GM23248 (cell line): ENCODE measurements at regions not wholly inside any gene's neighbourhood (a gene's known extent, or its start where the extent isn't known, plus 50 kb on each side); places are given as distances from the start of the nearest gene placed in this dataset.

Source experiments
- DNase-seq: peaks from one replicate; pipeline ENCODE4 v3.0.0-alpha.2; 2015
- H2AFZ ChIP-seq: fragments of 200-600 bp; sonication (generic); 2 replicates; pipeline ENCODE4 v1.6.1; 2016; ENCODE audit warnings: antibody characterized with exemption
- H3F3A ChIP-seq: fragments of 200-600 bp; sonication (generic); 2 replicates; pipeline ENCODE4 v1.6.1; 2016; ENCODE audit warnings: mild to moderate bottlenecking, antibody characterized with exemption, mixed run types; ENCODE audit not compliant: insufficient read depth
- H3K27ac ChIP-seq: fragments of 200-600 bp; sonication (generic); 2 replicates; pipeline ENCODE4 v1.5.1; 2016; ENCODE audit warnings: mild to moderate bottlenecking
- H3K27me3 ChIP-seq: fragments of 200-600 bp; sonication (generic); replicated peaks from 2 replicates; pipeline ENCODE4 v1.6.1; 2016; ENCODE audit warnings: mild to moderate bottlenecking; ENCODE audit not compliant: insufficient read depth
- H3K36me3 ChIP-seq: fragments of 200-600 bp; sonication (generic); 2 replicates; pipeline ENCODE4 v1.6.1; 2016; ENCODE audit warnings: low read depth, mild to moderate bottlenecking
- H3K4me1 ChIP-seq: fragments of 200-600 bp; sonication (generic); 2 replicates; pipeline ENCODE4 v1.6.1; 2016; ENCODE audit warnings: mild to moderate bottlenecking; ENCODE audit not compliant: insufficient read depth
- H3K4me2 ChIP-seq: fragments of 200-600 bp; sonication (generic); one replicate; pipeline ENCODE4 v1.6.1; 2016; ENCODE audit warnings: mild to moderate bottlenecking; ENCODE audit not compliant: unreplicated experiment
- H3K4me3 ChIP-seq: fragments of 200-600 bp; sonication (generic); 2 replicates; pipeline ENCODE4 v1.5.1; 2016; ENCODE audit warnings: mild to moderate bottlenecking
- H3K79me2 ChIP-seq: fragments of 200-600 bp; sonication (generic); 2 replicates; pipeline ENCODE4 v1.6.1; 2016; ENCODE audit warnings: mild to moderate bottlenecking; ENCODE audit not compliant: insufficient read depth
- H3K9ac ChIP-seq: fragments of 200-600 bp; sonication (generic); 2 replicates; pipeline ENCODE4 v1.6.1; 2016; ENCODE audit warnings: mild to moderate bottlenecking
- H3K9me2 ChIP-seq: fragments of 200-600 bp; sonication (generic); 2 replicates; pipeline ENCODE4 v1.6.1; 2016; ENCODE audit warnings: mixed run types, mild to moderate bottlenecking, moderate library complexity; ENCODE audit not compliant: insufficient read depth
- H3K9me3 ChIP-seq: fragments of 200-600 bp; sonication (generic); one replicate; pipeline ENCODE4 v1.6.1; 2017; ENCODE audit warnings: low read depth
- H4K20me1 ChIP-seq: fragments of 200-600 bp; sonication (generic); 2 replicates; pipeline ENCODE4 v1.6.0; 2016; ENCODE audit not compliant: insufficient read depth
- EZH2 ChIP-seq: fragments of 200-600 bp; sonication (generic); IDR thresholded peaks from 2 replicates; pipeline ENCODE4 v1.6.1; 2018; ENCODE audit warnings: antibody characterized with exemption, mild to moderate bottlenecking; ENCODE audit not compliant: insufficient read depth, poor library complexity, severe bottlenecking
- EZH2phosphoT487 ChIP-seq: fragments of 200-600 bp; sonication (generic); IDR thresholded peaks from 2 replicates; pipeline ENCODE4 v1.6.1; 2018; ENCODE audit warnings: antibody characterized with exemption, moderate library complexity, mild to moderate bottlenecking, low read depth; ENCODE audit not compliant: insufficient read depth
- WGBS, 2 experiments: methylation state at CpG; one replicate each; pipeline ENCODE4 v1.1.6; 2015 to 2017; ENCODE audit warnings: low lambda C conversion rate in 2 of 2, low coverage in 1 of 2; ENCODE audit errors: missing lambda C conversion rate in 2 of 2; 5-methylcytosine and 5-hydroxymethylcytosine counted together
- in situ Hi-C: fragments of 300-500 bp; cut with MboI; formaldehyde crosslinking; loops from 2 replicates; pipeline ENCODE4 v1.15.0; 2020

- 42 to 46% methylated on average over 3 of the region's 3 CpGs for WGBS, 2 experiments
- no peaks in the 10 kb centered on the region for H3F3A ChIP-seq
- H3K79me2 ChIP-seq, result no peaks in the 10 kb centered on the region
- no peak overlapping the region for H3K9ac ChIP-seq
- no peaks in the 10 kb centered on the region for H3K36me3 ChIP-seq
- no peaks in the 10 kb centered on the region for H4K20me1 ChIP-seq
- no peak overlapping the region for H3K27ac ChIP-seq
- H3K4me2 ChIP-seq, result no peak overlapping the region
- TF ChIP-seq EZH2phosphoT487, result no peak
- TF ChIP-seq EZH2, result no peak
- H3K4me3 ChIP-seq, result no peak overlapping the region
- no peaks in the 10 kb centered on the region for H3K9me2 ChIP-seq
- no peaks in the 10 kb centered on the region for H3K4me1 ChIP-seq
- DNase-seq, result no peak
- in situ Hi-C loops, result no loop called here
- no peaks in the 10 kb centered on the region for H3K27me3 ChIP-seq
- no peaks in the 10 kb centered on the region for H3K9me3 ChIP-seq
- no peak overlapping the region for H2AFZ ChIP-seq
Measured at GRCh38 chr6:9085054-9085708, 649.8 kb upstream of the SLC35B3 start.

GRCh38 chr6:9083108-9083507 is 647.8 kb upstream of the SLC35B3 start:
- 75 to 81% methylated on average over 2 of the region's 2 CpGs for WGBS, 2 experiments
- Histone ChIP-seq H2AFZ (no peak overlapping the region), H3K4me2 (no peak overlapping the region), H3K9me3 (no peaks in the 10 kb centered on the region), H3K27ac (no peak overlapping the region), H3K9ac (no peak overlapping the region), H3K36me3 (no peaks in the 10 kb centered on the region), H3K4me3 (no peak overlapping the region), H3K4me1 (no peaks in the 10 kb centered on the region), H3K27me3 (no peaks in the 10 kb centered on the region), H3K79me2 (no peaks in the 10 kb centered on the region), H3K9me2 (no peaks in the 10 kb centered on the region), H3F3A (no peaks in the 10 kb centered on the region), H4K20me1 (no peaks in the 10 kb centered on the region)
- in situ Hi-C loops, result no loop called here
- TF ChIP-seq EZH2 (no peak), EZH2phosphoT487 (no peak)
- DNase-seq, result no peak

GRCh38 chr6:9066726-9067125 is 631.4 kb upstream of the SLC35B3 start:
- H3K9ac ChIP-seq, result no peak overlapping the region
- no peak overlapping the region for H3K4me2 ChIP-seq
- no peaks in the 10 kb centered on the region for H4K20me1 ChIP-seq
- TF ChIP-seq EZH2 (no peak), EZH2phosphoT487 (no peak)
- in situ Hi-C loops, result no loop called here
- no peaks in the 10 kb centered on the region for H3K36me3 ChIP-seq
- H3K4me1 ChIP-seq, result no peaks in the 10 kb centered on the region
- H3K9me3 ChIP-seq, result no peaks in the 10 kb centered on the region
- 44 to 59% methylated on average over 3 of the region's 3 CpGs for WGBS, 2 experiments
- DNase-seq, result no peak
- H3K9me2 ChIP-seq, result no peaks in the 10 kb centered on the region
- H3K27ac ChIP-seq, result no peak overlapping the region
- no peaks in the 10 kb centered on the region for H3F3A ChIP-seq
- H2AFZ ChIP-seq, result no peak overlapping the region
- H3K79me2 ChIP-seq, result no peaks in the 10 kb centered on the region
- H3K4me3 ChIP-seq, result no peak overlapping the region
- H3K27me3 ChIP-seq, result 0 out of 2 replicates have a peak, but pooled peaks cover 4% of the 10 kb centered on the region

GRCh38 chr6:9064156-9064555 is 628.8 kb upstream of the SLC35B3 start:
- H3K79me2 ChIP-seq, result no peaks in the 10 kb centered on the region
- H4K20me1 ChIP-seq, result no peaks in the 10 kb centered on the region
- no peaks in the 10 kb centered on the region for H3F3A ChIP-seq
- no peak overlapping the region for H3K4me2 ChIP-seq
- TF ChIP-seq EZH2phosphoT487, result no peak
- TF ChIP-seq EZH2, result no peak
- no peaks in the 10 kb centered on the region for H3K9me3 ChIP-seq
- H2AFZ ChIP-seq, result no peak overlapping the region
- no peaks in the 10 kb centered on the region for H3K9me2 ChIP-seq
- no peak overlapping the region for H3K4me3 ChIP-seq
- 24 to 27% methylated on average over 1 of the region's 1 CpG for WGBS, 2 experiments
- H3K4me1 ChIP-seq, result no peaks in the 10 kb centered on the region
- no peak overlapping the region for H3K27ac ChIP-seq
- H3K36me3 ChIP-seq, result no peaks in the 10 kb centered on the region
- in situ Hi-C loops, result no loop called here
- H3K27me3 ChIP-seq, result no peaks in the 10 kb centered on the region
- no peak for DNase-seq
- H3K9ac ChIP-seq, result no peak overlapping the region

- no peaks in the 10 kb centered on the region for H3F3A ChIP-seq
- in situ Hi-C loops, result no loop called here
- H3K4me2 ChIP-seq, result no peak overlapping the region
- no peaks in the 10 kb centered on the region for H3K4me1 ChIP-seq
- no peak overlapping the region for H3K4me3 ChIP-seq
- H3K9ac ChIP-seq, result no peak overlapping the region
- H3K27ac ChIP-seq, result no peak overlapping the region
- H3K9me2 ChIP-seq, result no peaks in the 10 kb centered on the region
- no peaks in the 10 kb centered on the region for H3K9me3 ChIP-seq
- H4K20me1 ChIP-seq, result no peaks in the 10 kb centered on the region
- TF ChIP-seq EZH2phosphoT487 (no peak), EZH2 (no peak)
- 45 to 55% methylated on average over 2 of the region's 2 CpGs for WGBS, 2 experiments
- no peaks in the 10 kb centered on the region for H3K27me3 ChIP-seq
- H3K79me2 ChIP-seq, result no peaks in the 10 kb centered on the region
- DNase-seq, result no peak
- no peak overlapping the region for H2AFZ ChIP-seq
- H3K36me3 ChIP-seq, result no peaks in the 10 kb centered on the region
Measured at GRCh38 chr6:9062596-9062995, 627.3 kb upstream of the SLC35B3 start.
